GOT3 (cell line): ENCODE measurements at regions not wholly inside any gene's neighbourhood (a gene's known extent, or its start where the extent isn't known, plus 50 kb on each side); places are given as distances from the start of the nearest gene placed in this dataset.

Experiments
- DNase-seq: peaks from one replicate; lab custom pipeline; 2025; ENCODE audit warnings: mixed read lengths; lab: John Stamatoyannopoulos, UW

DNA sequence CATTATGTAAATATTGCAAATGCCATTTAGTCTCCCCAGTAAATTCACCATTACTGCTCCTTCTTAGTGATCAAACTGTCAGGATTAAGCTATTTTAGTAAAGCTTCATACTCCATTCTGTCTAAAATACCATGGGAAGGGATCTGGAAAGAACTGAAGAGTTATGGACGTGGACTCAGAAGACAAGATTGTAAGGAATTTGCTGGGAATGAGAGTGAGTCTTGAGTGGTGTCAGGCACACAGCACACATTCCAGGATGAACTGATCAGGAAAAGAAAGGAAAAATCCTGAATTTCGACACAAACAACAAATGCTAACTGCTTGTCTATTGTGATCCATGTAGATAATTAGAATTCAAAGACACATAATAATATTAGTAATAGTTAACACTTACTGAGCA, 311.0 kb downstream of the CENPC start:
- no peak for DNase-seq

GRCh38 chr4:67229148-67229547, 316.2 kb downstream of the CENPC start:
- DNase-seq = no peak

DNA sequence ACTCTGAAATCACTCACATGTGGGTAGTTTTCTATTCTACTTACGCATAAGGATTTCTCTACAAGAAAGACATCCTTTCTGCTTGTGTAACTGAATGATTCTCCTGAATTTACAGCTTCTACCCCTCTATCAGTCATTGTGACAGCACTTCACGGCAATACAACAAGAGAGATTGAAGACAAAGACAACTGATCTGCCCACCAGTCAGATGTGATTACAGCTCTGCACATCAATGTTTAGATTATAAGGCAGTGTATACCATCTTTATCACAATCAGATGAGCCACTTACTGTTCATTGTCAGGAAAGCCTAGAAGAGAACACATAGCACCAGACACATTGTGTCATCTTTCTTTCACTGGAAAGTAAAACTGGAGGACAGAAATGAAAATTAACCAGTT, 324.4 kb downstream of the CENPC start:
- no peak for DNase-seq

DNA sequence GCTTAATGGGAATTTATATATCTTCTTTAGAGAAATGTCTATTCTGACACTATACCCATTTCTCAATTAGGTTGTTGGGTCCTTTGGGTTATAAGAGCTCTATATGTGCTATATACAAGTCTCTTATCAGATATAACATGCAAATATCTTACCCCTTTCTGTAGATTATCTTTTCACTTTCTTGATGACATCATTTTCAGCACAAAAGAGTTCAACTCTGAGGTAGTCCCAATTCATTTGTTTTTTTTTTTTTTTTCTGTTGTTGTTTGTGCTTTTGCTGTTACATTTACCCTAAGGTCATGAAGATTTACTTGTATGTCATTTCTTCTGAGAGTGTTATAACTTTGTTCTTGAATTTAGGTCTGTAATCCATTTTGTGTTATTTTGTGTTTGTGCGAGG, 326.4 kb downstream of the CENPC start:
- DNase-seq = no peak

- DNase-seq = no peak
Measured at GRCh38 chr4:67207941-67208441, 337.3 kb downstream of the CENPC start.

- DNase-seq = no peak
Measured at GRCh38 chr4:67204441-67204840, 340.9 kb downstream of the CENPC start.

- DNase-seq = no peak
Measured at GRCh38 chr4:67201334-67201733, 344.0 kb downstream of the CENPC start.

- DNase-seq = no peak
Measured at GRCh38 chr4:67198727-67199126, 346.6 kb downstream of the CENPC start.

- no peak for DNase-seq
Measured at GRCh38 chr4:67167849-67168248, 377.5 kb downstream of the CENPC start.

- no peak for DNase-seq
Measured at GRCh38 chr4:67162690-67163089, 382.6 kb downstream of the CENPC start.

DNA sequence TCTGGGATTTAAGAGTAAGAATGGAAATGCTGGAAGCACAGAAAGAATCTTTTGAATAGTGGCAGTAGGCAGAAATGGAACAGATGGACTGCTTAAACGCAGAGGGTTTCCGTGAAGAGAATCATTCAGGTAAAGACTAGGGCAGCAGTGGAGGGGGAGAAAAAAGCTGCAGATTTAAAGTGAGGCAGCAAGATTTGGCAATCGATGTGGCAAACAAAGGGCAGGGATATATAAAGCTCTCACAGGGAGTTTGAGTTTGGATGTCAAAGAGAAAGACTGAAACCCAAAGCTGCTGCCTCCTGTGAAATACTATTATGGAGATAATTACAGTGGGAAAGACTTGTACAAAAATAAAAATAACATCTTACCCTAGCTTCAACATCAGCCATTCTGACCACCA, 384.0 kb downstream of the CENPC start:
- no peak for DNase-seq

DNA sequence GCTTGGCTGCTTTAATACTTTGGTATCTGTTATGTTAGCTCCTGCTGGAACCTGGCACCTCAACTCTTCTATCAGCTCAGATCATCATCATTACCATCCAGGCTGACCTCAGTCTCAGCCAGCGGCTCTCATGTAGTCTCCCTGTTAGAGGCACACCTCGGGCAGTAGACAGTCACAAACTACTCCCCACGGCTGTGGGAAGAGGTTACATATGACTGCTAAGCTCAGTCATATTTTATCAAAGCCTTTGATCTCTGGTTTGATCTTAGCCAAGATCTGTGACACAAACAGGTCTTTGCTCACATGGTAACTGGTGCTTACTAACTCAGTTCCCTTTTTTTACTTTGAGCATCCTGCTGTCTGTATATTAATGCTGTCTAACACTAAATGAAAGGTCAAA, 384.9 kb downstream of the CENPC start:
- DNase-seq = no peak

DNA sequence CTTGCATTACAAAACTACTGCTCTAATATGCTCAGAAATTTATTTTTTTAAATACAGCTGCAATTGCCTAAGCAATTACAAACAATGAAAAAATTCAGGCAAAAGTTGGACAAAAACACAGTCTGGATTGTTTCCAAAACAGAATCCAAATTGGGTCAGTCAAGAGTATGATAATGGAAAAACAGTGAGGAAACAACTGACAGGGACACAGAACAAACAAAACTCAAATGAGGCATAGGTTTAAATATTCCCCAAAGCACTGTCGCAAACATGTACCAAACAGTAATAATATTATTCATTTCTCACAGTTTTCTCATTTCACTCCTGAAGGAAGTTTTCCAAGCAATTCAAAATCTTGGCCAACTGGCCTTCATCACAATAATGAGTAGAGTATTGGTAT, 386.6 kb downstream of the CENPC start:
- no peak for DNase-seq

- no peak for DNase-seq
Measured at GRCh38 chr4:67152976-67153375, 392.3 kb downstream of the CENPC start.

DNA sequence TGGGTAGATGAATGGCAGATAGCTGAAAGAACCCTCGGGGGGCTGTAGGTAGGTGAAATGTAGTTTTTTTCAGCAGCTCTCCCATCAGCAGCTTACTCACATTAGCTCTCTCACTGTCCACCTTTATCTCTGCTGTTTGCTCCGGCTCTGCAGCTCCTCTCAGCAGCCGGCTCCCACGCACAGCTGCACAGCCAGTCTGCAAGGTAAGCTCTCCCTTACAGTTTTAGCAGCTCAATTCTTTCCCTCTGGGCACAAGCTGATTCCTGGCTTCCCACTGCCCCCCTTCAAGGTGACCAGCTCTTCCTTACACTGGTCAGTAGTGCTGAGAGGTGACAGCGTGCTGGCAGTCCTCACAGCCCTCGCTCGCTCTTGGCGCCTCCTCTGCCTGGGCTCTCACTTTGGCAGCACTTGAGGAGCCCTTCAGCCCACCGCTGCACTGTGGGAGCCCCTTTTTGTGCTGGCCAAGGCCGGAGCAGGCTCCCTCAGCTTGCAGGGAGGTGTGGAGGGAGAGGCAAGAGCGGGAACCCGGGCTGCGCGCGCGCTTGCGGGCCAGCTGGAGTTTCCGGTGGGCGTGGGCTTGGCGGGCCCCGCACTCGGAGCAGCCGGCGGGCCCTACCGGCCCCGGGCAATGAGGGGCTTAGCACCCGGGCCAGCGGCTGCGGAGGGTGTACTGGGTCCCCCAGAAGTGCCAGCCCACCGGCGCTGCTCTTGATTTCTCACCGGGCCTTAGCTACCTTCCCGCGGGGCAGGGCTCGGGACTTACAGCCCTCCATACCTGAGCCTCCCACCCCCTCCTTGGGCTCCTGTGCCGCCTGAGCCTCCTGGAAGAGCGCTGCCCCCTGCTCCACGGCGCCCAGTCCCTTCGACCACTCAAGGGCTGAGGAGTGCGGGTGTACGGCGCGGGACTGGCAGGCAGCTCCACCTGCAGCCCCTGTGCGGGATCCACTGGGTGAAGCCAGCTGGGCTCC, 393.6 kb downstream of the CENPC start:
- DNase-seq = no peak

- no peak for DNase-seq
Measured at GRCh38 chr4:67141586-67141985, 403.7 kb downstream of the CENPC start.

GRCh38 chr4:67134616-67135015, 410.7 kb downstream of the CENPC start:
- DNase-seq = no peak

GRCh38 chr4:67133162-67133561, 412.1 kb downstream of the CENPC start:
- no peak for DNase-seq

DNA sequence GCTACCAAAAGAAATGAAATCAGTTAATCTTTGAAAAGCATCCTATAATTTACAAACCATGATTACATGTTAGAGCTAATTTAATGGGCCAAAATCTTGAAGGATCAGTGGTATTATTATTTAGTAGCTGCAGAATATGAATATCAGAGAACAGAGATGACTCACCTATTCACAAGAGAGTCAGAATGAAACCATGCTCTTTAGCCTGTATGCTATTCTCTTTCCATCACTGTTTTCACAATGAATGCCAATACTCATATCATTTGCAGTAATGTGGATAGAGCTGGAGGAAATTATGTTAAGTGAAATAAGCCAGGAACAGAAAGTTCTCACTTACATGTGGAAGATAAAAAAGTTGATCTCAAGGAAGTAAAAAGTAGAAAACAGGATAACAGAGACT, 414.1 kb downstream of the CENPC start:
- DNase-seq = no peak

- DNase-seq = no peak
Measured at GRCh38 chr4:67130411-67130810, 414.9 kb downstream of the CENPC start.

DNA sequence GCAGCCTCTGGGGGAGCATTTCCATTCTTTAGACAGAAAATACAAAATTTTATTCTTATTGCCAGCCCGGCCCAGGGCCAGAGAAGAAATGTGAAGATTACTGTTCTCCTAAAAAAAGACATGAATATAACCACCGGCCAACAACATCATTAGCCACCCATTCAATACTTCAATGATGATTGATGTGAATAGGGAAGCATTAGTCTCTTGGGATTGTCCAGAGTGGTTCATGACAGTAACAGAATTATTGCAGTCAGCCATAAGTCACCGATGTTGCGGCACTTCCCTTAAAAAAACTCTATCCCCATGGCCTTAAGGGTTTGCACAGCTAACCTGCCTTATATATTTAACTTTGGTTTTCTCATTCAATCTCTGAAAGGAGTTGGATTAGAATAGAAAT, 418.7 kb downstream of the CENPC start:
- no peak for DNase-seq

DNA sequence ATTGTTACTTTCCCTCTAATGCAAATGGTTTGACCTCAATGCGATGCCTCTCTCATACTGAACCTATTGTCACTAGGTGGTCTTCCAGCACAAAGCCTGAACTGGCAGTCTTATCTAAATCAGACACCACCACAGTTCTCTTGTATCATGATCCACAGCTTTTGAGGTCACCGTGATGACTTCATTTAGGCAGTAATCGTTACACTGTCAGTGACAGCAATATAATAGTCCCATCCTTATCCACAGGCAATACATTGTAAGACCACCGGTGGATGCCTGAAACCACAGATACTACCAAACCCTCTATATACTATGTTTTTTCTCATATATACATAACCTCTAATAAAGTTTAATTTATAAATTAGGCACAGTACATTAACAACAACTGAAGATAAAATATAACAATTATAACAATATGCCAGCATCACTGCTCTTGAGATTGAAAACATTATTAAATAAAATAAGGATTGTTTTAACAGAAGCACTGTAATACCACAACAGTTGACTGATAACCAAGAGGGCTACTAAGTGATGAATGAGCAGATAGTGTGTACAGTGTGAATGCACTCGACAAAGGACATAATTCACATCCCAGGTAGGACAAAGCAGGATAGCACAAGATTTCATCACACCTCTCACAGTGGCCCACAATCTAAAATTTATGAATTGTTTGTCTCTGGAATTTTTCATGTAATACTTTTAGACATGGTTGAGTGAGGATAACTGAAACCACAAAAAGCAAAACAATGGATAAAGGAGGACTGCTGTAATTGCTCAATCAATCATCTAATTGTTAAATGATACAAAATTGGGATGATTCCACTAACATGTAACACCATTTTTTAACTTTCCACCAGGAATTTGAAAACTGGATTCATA, 419.4 kb downstream of the CENPC start:
- no peak for DNase-seq

GRCh38 chr4:67124716-67125115, 420.6 kb downstream of the CENPC start:
- no peak for DNase-seq
